Calu3 (cell line): ENCODE measurements at regions not wholly inside any gene's neighbourhood (a gene's known extent, or its start where the extent isn't known, plus 50 kb on each side); places are given as distances from the start of the nearest gene placed in this dataset.

Source experiments
- BruUV-seq: library from RNA; stranded (reverse); fragments of 400-500 nt; replicated peaks from 2 replicates; lab custom pipeline; 2021; lab: Mats Ljungman, UMichigan
- CTCF ChIA-PET: fragments of 300-600 bp; sonication (Branson Sonifier 250); formaldehyde crosslinking; loops from one replicate; lab custom pipeline; 2022; ENCODE audit warnings: antibody characterized with exemption; lab: Charles Lee
- DNase-seq: peaks from one replicate; pipeline ENCODE4 v3.0.0; 2022
- H3K27ac Mint-ChIP-seq: one replicate; pipeline ENCODE4 v1.8.0; 2022; ENCODE audit warnings: mixed read lengths; ENCODE audit not compliant: unreplicated experiment
- H3K27me3 Mint-ChIP-seq: one replicate; pipeline ENCODE4 v1.8.0; 2022; ENCODE audit warnings: mixed read lengths; ENCODE audit not compliant: unreplicated experiment
- H3K36me3 Mint-ChIP-seq: one replicate; pipeline ENCODE4 v1.8.0; 2022; ENCODE audit warnings: mild to moderate bottlenecking, moderate library complexity, mixed read lengths; ENCODE audit not compliant: insufficient read depth, unreplicated experiment
- H3K4me1 Mint-ChIP-seq: one replicate; pipeline ENCODE4 v1.8.0; 2022; ENCODE audit warnings: mild to moderate bottlenecking, low read depth, mixed read lengths; ENCODE audit not compliant: unreplicated experiment
- H3K4me3 Mint-ChIP-seq: one replicate; pipeline ENCODE4 v1.8.0; 2022; ENCODE audit warnings: mild to moderate bottlenecking, low read depth, moderate library complexity, mixed read lengths; ENCODE audit not compliant: unreplicated experiment
- H3K9me3 Mint-ChIP-seq: one replicate; pipeline ENCODE4 v1.8.0; 2022; ENCODE audit warnings: low read depth, mixed read lengths; ENCODE audit not compliant: unreplicated experiment
- intact Hi-C: fragments of 100-400 bp; cut with micrococcal nuclease; formaldehyde crosslinking; loops from one replicate; pipeline ENCODE4 v1.10.0; 2022; ENCODE audit not compliant: unreplicated experiment
- TF ChIP-seq, protein P1 (sequence below): fragments of 200-600 bp; IDR thresholded peaks from one replicate; pipeline ENCODE4 v1.8.0; 2022; ENCODE audit warnings: antibody characterized with exemption; ENCODE audit not compliant: unreplicated experiment

DNA sequence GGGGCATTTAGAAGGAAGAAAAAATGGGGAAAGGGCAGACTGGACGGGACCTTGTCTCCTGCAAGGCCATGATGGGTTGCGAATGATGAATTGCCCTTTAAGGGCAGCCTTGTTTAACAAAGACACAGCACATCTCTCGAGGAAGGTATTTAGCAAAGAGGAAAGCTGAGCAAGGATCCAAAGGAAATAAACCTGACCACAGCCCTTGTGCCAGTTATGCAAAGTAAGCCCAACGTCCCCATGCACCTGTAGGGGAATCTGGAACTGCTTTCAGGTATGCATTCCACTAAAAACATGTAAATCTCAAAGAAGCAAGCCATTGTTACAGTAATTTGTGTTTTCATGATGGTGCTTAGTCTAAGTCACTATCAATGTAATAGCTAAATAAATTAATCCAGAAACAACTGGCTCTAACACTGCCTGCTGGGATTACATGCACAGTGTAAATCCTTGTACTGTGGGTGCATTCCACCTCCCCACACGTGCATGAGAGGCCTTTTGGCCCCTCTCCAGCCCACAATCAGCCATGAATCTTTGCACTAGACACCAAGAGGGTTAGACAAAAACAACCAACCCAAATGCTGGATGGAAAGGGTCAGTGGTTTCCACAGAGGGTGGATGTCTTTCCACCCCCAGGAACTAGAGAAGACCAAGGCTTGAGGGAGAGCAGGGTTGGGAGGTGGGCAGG lies 228.8 kb upstream of the KAZN start:
- Mint-ChIP-seq H3K27ac (no peak overlapping the region), H3K4me1 (no peaks in the 10 kb centered on the region), H3K4me3 (no peak overlapping the region), H3K9me3 (peaks cover 5% of the 10 kb centered on the region), H3K36me3 (no peaks in the 10 kb centered on the region), H3K27me3 (no peaks in the 10 kb centered on the region)
- no peak for DNase-seq
- intact Hi-C loops: no loop called here
- CTCF ChIA-PET: no interaction called here
- TF ChIP-seq, protein P1, sequence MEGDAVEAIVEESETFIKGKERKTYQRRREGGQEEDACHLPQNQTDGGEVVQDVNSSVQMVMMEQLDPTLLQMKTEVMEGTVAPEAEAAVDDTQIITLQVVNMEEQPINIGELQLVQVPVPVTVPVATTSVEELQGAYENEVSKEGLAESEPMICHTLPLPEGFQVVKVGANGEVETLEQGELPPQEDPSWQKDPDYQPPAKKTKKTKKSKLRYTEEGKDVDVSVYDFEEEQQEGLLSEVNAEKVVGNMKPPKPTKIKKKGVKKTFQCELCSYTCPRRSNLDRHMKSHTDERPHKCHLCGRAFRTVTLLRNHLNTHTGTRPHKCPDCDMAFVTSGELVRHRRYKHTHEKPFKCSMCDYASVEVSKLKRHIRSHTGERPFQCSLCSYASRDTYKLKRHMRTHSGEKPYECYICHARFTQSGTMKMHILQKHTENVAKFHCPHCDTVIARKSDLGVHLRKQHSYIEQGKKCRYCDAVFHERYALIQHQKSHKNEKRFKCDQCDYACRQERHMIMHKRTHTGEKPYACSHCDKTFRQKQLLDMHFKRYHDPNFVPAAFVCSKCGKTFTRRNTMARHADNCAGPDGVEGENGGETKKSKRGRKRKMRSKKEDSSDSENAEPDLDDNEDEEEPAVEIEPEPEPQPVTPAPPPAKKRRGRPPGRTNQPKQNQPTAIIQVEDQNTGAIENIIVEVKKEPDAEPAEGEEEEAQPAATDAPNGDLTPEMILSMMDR: no peak
- no TSS peak for BruUV-seq

DNA sequence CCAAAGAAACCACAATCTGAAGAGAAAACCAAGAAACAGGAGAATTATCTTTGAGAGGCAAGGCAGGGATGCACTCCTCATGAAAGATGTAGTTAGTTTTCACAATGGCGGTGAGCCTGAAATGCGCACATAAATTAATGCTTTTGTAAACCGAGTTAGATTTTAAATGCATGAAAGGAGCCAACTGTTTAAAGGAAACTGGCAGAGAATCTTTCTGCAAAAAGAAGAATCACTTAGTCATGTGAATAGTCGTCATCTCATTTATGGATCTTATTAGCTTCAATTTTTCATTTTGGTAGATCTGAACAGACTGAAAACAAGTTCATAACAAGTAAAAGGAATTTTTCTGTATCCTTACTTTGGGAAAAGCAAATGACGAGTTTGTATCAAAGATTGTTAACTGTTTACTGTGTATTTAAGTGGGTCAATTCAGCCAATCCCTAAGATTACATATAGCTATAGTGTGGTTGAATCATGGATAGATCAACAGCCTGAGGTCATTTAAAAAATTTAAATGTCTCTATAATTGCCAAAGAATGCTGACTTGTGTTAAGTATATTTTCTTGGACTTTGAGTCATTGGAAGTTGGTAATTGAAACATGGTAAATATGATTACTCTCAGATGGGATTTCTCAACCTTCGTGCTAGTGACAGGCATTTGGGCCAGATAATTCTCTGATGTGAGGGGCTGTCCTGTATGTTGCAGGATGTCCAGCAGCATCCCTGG lies 226.6 kb upstream of the KAZN start:
- CTCF ChIA-PET: no interaction called here
- intact Hi-C loops: no loop called here
- no peaks in the 10 kb centered on the region for H3K27me3 Mint-ChIP-seq
- no peak for DNase-seq
- peaks cover 3% of the 10 kb centered on the region for H3K9me3 Mint-ChIP-seq
- BruUV-seq: no TSS peak
- H3K4me3 Mint-ChIP-seq: no peak overlapping the region
- TF ChIP-seq, protein P1: no peak
- no peak overlapping the region for H3K27ac Mint-ChIP-seq
- H3K4me1 Mint-ChIP-seq: no peaks in the 10 kb centered on the region
- H3K36me3 Mint-ChIP-seq: no peaks in the 10 kb centered on the region

DNA sequence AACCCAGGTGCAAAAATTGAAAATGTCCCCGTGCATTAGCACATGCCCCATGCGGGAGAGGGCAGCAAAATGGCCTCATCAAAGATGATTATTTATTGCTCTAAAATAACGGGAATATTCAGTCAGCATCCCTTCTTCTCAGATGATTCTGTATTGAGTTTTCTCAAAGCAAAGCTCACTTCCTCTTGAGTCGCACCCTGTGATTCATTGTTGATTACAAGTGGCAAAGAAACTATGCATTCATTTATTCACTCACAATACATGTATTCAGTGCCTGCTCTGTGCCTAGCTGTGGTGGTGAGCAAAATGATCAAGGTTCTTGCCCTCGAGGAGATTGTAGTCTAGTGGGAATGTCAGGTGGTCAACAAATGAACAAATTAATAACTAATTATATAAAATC lies 226.0 kb upstream of the KAZN start:
- intact Hi-C loops: no loop called here
- BruUV-seq: no TSS peak
- peaks cover 3% of the 10 kb centered on the region for H3K9me3 Mint-ChIP-seq
- no peak overlapping the region for H3K27ac Mint-ChIP-seq
- H3K4me1 Mint-ChIP-seq: no peaks in the 10 kb centered on the region
- CTCF ChIA-PET: no interaction called here
- no peak overlapping the region for H3K4me3 Mint-ChIP-seq
- H3K27me3 Mint-ChIP-seq: no peaks in the 10 kb centered on the region
- H3K36me3 Mint-ChIP-seq: no peaks in the 10 kb centered on the region
- TF ChIP-seq, protein P1: no peak
- DNase-seq: no peak

DNA sequence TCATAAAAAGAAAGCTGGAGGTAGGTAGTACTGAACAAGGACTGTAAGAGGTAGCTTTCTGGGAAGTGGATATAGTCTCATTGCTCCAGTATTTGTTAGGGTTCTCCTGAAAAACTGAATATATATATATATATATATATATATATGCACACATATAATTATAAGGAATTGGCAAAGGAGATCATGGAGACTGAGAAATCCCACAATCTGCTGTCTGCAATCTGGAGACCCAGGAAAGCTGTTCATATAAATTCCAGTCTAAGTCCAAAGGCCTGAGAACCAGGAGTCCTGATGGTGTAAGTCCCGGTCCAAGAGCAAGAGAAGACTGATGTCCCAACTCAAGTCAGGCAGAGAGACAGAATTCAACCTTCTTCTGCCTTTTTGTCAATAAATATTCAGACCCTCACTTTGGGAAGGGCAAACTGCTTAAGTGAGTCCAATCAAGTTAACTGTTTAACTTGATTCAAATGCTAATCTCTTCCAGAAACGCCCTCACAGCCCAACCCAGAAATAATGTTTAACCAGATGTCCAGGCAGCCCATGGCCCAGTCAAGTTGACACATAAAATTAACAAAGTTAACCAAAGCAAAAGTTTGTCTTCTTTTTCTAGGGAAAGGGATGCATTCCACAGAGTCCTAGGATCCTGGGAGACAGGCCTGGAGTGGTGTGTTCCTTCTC lies 225.3 kb upstream of the KAZN start:
- no peaks in the 10 kb centered on the region for H3K27me3 Mint-ChIP-seq
- intact Hi-C loops: no loop called here
- peaks cover 3% of the 10 kb centered on the region for H3K9me3 Mint-ChIP-seq
- no peak overlapping the region for H3K4me3 Mint-ChIP-seq
- H3K4me1 Mint-ChIP-seq: no peaks in the 10 kb centered on the region
- no TSS peak for BruUV-seq
- TF ChIP-seq, protein P1: no peak
- H3K36me3 Mint-ChIP-seq: no peaks in the 10 kb centered on the region
- DNase-seq: no peak
- CTCF ChIA-PET: no interaction called here
- H3K27ac Mint-ChIP-seq: no peak overlapping the region
